RWPE2 (cell line): ENCODE measurements at regions not wholly inside any gene's neighbourhood (a gene's known extent, or its start where the extent isn't known, plus 50 kb on each side); places are given as distances from the start of the nearest gene placed in this dataset.

Experiments
- ATAC-seq: fragments of 200-7000 bp; cut with Tn5 transposase; 3 replicates; pipeline ENCODE4 v1.9.1; 2021; ENCODE audit warnings: low read depth
- DNase-seq: peaks from one replicate; pipeline ENCODE4 v3.0.0-alpha.2; 2020; ENCODE audit warnings: low spot score
- H3K27ac ChIP-seq: fragments of 450-650 bp; 2 replicates; pipeline ENCODE4 v1.5.1; 2017; ENCODE audit warnings: mild to moderate bottlenecking; ENCODE audit not compliant: poor library complexity, severe bottlenecking
- H3K27me3 ChIP-seq: fragments of 250-450 bp; sonication (Bioruptor Pico); 2 replicates; pipeline ENCODE4 v1.5.1; 2021; ENCODE audit warnings: mild to moderate bottlenecking, moderate library complexity; ENCODE audit not compliant: insufficient read depth, poor library complexity, severe bottlenecking
- H3K36me3 ChIP-seq: fragments of 250-450 bp; sonication (Bioruptor Pico); 2 replicates; pipeline ENCODE4 v1.5.1; 2020; ENCODE audit warnings: low read depth, mild to moderate bottlenecking, moderate library complexity
- H3K4me1 ChIP-seq: fragments of 250-450 bp; sonication (Bioruptor Pico); 2 replicates; pipeline ENCODE4 v1.5.1; 2021; ENCODE audit warnings: mild to moderate bottlenecking, moderate library complexity; ENCODE audit not compliant: insufficient read depth, poor library complexity, severe bottlenecking
- H3K4me3 ChIP-seq: fragments of 250-450 bp; sonication (Bioruptor Pico); 2 replicates; pipeline ENCODE4 v1.5.1; 2021; ENCODE audit warnings: mild to moderate bottlenecking, moderate library complexity; ENCODE audit not compliant: severe bottlenecking
- H3K9me3 ChIP-seq: fragments of 250-450 bp; sonication (Bioruptor Pico); 2 replicates; pipeline ENCODE4 v1.5.1; 2021; ENCODE audit warnings: mild to moderate bottlenecking, moderate library complexity; ENCODE audit not compliant: severe bottlenecking
- TF ChIP-seq, protein P1 (sequence below): fragments of 450-650 bp; IDR thresholded peaks from one replicate; pipeline ENCODE4 v1.5.1; 2017; ENCODE audit warnings: mild to moderate bottlenecking, moderate library complexity; ENCODE audit not compliant: poor library complexity, severe bottlenecking

GRCh38 chr7:53520841-53521240, 485.4 kb downstream of the POM121L12 start:
- H3K9me3 ChIP-seq, result no peaks in the 10 kb centered on the region
- H3K4me1 ChIP-seq, result no peaks in the 10 kb centered on the region
- DNase-seq, result no peak
- H3K27ac ChIP-seq, result no peak overlapping the region
- no peak overlapping the region for H3K4me3 ChIP-seq
- no peaks in the 10 kb centered on the region for H3K36me3 ChIP-seq
- no peak for ATAC-seq
- peaks cover 2% of the 10 kb centered on the region for H3K27me3 ChIP-seq
- TF ChIP-seq, protein P1, sequence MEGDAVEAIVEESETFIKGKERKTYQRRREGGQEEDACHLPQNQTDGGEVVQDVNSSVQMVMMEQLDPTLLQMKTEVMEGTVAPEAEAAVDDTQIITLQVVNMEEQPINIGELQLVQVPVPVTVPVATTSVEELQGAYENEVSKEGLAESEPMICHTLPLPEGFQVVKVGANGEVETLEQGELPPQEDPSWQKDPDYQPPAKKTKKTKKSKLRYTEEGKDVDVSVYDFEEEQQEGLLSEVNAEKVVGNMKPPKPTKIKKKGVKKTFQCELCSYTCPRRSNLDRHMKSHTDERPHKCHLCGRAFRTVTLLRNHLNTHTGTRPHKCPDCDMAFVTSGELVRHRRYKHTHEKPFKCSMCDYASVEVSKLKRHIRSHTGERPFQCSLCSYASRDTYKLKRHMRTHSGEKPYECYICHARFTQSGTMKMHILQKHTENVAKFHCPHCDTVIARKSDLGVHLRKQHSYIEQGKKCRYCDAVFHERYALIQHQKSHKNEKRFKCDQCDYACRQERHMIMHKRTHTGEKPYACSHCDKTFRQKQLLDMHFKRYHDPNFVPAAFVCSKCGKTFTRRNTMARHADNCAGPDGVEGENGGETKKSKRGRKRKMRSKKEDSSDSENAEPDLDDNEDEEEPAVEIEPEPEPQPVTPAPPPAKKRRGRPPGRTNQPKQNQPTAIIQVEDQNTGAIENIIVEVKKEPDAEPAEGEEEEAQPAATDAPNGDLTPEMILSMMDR, result no peak

- no peak for DNase-seq
- Histone ChIP-seq H3K9me3 (no peaks in the 10 kb centered on the region), H3K27ac (no peak overlapping the region), H3K4me3 (no peak overlapping the region), H3K36me3 (no peaks in the 10 kb centered on the region), H3K4me1 (no peaks in the 10 kb centered on the region), H3K27me3 (peaks cover 2% of the 10 kb centered on the region)
- no peak for ATAC-seq
- TF ChIP-seq, protein P1, result no peak
Measured at GRCh38 chr7:53521638-53522184, 486.3 kb downstream of the POM121L12 start.

DNA sequence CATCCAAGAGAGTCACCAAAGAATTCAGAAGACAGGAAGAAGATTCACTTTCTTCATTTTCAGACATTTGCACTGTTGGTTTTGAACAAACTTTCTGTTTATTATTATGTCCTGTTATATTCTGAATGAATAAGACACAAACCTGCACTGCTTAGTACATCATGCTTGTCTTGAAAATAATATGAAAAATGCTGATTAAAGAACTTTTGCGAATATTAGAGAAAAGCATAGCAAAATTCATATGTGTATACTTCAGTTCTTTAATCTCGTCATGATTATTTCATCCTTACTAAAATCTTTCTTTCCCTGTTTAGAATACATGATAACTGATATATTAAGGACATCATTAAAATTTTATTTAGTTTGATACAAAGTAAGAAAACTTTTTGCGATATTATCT, 504.1 kb downstream of the POM121L12 start:
- no peak for ATAC-seq
- Histone ChIP-seq H3K36me3 (no peaks in the 10 kb centered on the region), H3K27ac (no peak overlapping the region), H3K9me3 (no peaks in the 10 kb centered on the region), H3K4me3 (no peak overlapping the region), H3K27me3 (peaks cover 38% of the 10 kb centered on the region), H3K4me1 (no peaks in the 10 kb centered on the region)
- DNase-seq, result no peak
- TF ChIP-seq, protein P1, result no peak

DNA sequence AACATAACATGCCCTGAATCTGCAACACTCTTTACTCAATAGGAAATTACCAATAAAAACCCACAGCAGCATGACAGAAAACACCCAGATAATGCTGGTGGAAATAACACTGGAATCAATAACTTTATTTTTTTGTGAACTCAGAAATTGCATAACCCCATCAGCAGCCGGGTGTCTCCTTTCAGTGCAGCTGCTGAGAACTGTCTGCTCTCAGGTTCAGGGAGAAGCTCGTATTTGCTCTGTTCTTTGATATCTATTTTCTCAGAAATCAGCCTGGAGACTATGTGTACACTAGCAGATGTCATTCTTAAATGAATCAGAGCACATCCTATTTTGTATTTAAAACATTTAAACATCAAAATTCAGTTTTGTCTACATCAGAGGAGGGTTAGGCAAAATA, 506.0 kb downstream of the POM121L12 start:
- ATAC-seq, result no peak
- H3K27ac ChIP-seq, result no peak overlapping the region
- TF ChIP-seq, protein P1, result no peak
- no peaks in the 10 kb centered on the region for H3K9me3 ChIP-seq
- no peak overlapping the region for H3K4me3 ChIP-seq
- no peaks in the 10 kb centered on the region for H3K4me1 ChIP-seq
- H3K36me3 ChIP-seq, result no peaks in the 10 kb centered on the region
- DNase-seq, result no peak
- peaks cover 34% of the 10 kb centered on the region for H3K27me3 ChIP-seq

DNA sequence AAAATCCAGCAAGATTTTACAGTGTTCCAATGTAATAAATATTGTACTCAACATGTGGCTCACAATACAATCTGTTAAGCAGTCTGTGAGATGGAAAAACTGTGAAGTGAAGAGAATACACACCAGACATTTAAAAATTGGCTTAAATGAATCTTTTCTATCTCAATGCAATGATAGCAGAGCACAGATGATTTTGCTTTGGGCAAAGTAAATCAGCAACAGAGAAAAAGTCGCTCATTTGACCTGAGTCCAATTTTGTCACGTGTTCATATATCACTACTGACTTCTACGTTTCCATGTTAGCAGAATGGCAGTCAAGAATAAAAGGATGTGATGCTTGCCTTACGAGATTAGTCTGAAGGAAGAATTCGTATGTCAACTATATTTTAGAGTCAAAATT, 506.7 kb downstream of the POM121L12 start:
- DNase-seq (no peak), ATAC-seq (no peak)
- H3K27ac ChIP-seq, result no peak overlapping the region
- no peaks in the 10 kb centered on the region for H3K9me3 ChIP-seq
- H3K36me3 ChIP-seq, result no peaks in the 10 kb centered on the region
- no peaks in the 10 kb centered on the region for H3K4me1 ChIP-seq
- TF ChIP-seq, protein P1, result no peak
- peaks cover 39% of the 10 kb centered on the region for H3K27me3 ChIP-seq
- no peak overlapping the region for H3K4me3 ChIP-seq
